Mucosa of rectum (tissue), 2 donors: ENCODE measurements at regions not wholly inside any gene's neighbourhood (a gene's known extent, or its start where the extent isn't known, plus 50 kb on each side); places are given as distances from the start of the nearest gene placed in this dataset.
"Not testable (repeated sequence)": the region's sequence is repeated elsewhere in the genome, so short reads cannot be mapped to it uniquely, and the experiment has no call there.

Experiments
- H3K27ac ChIP-seq, 2 donors: one replicate each; pipeline ENCODE4 v1.7.0; 2013; ENCODE audit warnings: inconsistent platforms in 2 of 2, low read depth in 2 of 2, low read length in 2 of 2
- H3K27me3 ChIP-seq, 2 donors: one replicate each; pipeline ENCODE4 v1.7.0; 2013; ENCODE audit warnings: low read length in 2 of 2; ENCODE audit not compliant: control insufficient read depth in 2 of 2, insufficient read depth in 2 of 2
- H3K36me3 ChIP-seq, 2 donors: one replicate each; pipeline ENCODE4 v1.7.0; 2013; ENCODE audit warnings: low read length in 2 of 2; ENCODE audit not compliant: control insufficient read depth in 2 of 2, insufficient read depth in 2 of 2
- H3K4me1 ChIP-seq, 2 donors: one replicate each; pipeline ENCODE4 v1.7.0; 2013; ENCODE audit warnings: low read length in 2 of 2, mild to moderate bottlenecking in 1 of 2; ENCODE audit not compliant: control insufficient read depth in 2 of 2, insufficient read depth in 2 of 2
- H3K4me3 ChIP-seq, 2 donors: one replicate each; pipeline ENCODE4 v1.7.0; 2013; ENCODE audit warnings: low read length in 2 of 2
- H3K9ac ChIP-seq, 2 donors: one replicate each; pipeline ENCODE4 v1.7.0; 2013; ENCODE audit warnings: low read length in 2 of 2, low read depth in 1 of 2, mild to moderate bottlenecking in 1 of 2
- H3K9me3 ChIP-seq, 2 donors: one replicate each; pipeline ENCODE4 v1.7.0; 2013; ENCODE audit warnings: low read length in 2 of 2; ENCODE audit not compliant: control insufficient read depth in 2 of 2
- donor health status: healthy.
- donor health status: Normal muscosa, but diverticular disease.

DNA sequence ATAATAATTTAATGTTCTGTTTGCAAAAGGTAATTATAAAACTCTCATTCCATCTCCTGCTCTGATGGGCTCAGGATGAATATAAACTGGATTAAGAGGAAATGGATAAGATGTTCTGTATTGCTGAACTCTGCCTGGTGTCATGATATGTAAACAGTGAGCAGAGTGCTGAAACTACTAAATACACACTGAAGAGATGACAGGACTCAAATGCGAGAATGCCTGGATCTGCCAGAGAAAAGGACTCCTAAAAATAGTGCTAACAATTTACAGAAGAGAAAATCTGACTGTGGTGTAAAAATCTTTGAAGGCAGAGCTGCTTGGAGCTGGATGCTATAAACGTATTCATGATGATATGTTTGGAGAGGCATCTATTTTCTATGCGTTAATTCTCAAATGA, 303.2 kb downstream of the RWDD3 start:
- Histone ChIP-seq H3K4me1 (no peaks in the 10 kb centered on the region), H3K9ac (no peak overlapping the region), H3K27me3 (no peaks in the 10 kb centered on the region), H3K36me3 (no peaks in the 10 kb centered on the region), H3K9me3 (no peaks in the 10 kb centered on the region), H3K4me3 (no peak overlapping the region), H3K27ac (no peak overlapping the region)

DNA sequence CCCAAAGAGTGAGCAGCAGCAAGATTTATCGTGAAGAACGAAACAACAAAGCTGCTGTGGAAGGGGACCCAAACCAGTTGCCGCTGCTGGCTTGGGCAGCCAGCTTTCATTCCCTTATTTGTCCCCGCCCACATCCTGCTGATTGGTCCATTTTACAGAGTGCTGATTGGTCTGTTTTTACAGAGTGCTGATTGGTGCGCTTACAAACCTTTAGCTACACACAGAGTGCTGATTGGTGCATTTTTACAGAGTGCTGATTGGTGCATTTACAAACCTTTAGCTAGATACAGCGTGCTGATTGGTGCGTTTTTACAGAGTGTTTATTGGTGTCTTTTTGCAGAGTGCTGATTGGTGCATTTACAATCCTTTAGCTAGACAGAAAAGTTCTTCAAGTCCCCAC, 304.2 kb downstream of the RWDD3 start:
- H3K27ac ChIP-seq, H3K36me3 ChIP-seq: not testable (repeated sequence)

DNA sequence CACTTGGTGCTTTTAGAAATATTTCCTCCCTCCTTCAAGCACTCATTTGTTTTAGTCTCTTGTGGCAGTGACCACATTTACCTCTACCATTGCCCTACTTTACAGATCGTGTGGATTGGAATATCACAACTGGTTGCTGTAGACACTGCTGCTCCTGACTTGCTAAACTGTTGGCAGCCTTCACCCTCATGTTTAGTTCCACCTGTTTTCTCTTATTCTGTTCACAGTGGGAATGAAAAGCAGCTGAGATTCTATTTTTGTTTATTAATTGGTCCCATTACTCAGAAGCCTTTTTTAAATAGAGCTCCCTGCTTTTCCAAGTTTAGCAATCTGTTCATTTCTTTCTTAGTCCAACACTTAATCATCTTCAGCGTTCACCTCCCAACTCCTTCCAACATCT, 308.9 kb downstream of the RWDD3 start:
- no peaks in the 10 kb centered on the region for H3K4me1 ChIP-seq
- H3K4me3 ChIP-seq = no peak overlapping the region
- H3K36me3 ChIP-seq = no peaks in the 10 kb centered on the region
- no peak overlapping the region for H3K27ac ChIP-seq
- no peaks in the 10 kb centered on the region for H3K9me3 ChIP-seq
- H3K9ac ChIP-seq = no peak overlapping the region
- no peaks in the 10 kb centered on the region for H3K27me3 ChIP-seq

More for the DNA sequence above, 304.2 kb downstream of the RWDD3 start:
- H3K9ac ChIP-seq, H3K9me3 ChIP-seq, H3K4me1 ChIP-seq, H3K4me3 ChIP-seq, H3K27me3 ChIP-seq: not testable (repeated sequence)

- Histone ChIP-seq H3K27me3 (no peaks in the 10 kb centered on the region), H3K27ac (no peak overlapping the region)
These were observed 313.0 kb downstream of the RWDD3 start for GRCh38 chr1:95547005-95547404.

DNA sequence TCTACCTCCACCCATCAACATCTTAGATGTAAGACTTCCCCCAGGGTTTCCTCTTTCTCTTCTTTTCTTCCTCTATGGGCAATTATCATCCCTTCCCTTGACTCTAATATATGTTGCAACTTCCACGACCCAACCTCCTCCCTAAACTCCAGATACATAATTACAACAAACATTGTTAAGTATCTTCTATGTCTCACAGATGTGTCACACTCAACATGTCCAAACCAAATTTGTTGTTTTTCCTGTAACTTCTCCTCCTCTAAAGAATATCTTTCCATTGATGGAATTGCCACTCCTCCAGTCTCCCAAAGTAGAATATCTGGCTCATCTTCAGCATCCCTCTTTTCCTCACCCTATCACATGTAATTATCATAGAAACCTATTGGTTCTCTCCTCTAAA, 314.2 kb downstream of the RWDD3 start:
- H3K27ac ChIP-seq = no peak overlapping the region
- no peaks in the 10 kb centered on the region for H3K27me3 ChIP-seq
- no peak overlapping the region for H3K9ac ChIP-seq
- H3K4me1 ChIP-seq = no peaks in the 10 kb centered on the region
- H3K9me3 ChIP-seq = no peaks in the 10 kb centered on the region
- no peak overlapping the region for H3K4me3 ChIP-seq
- no peaks in the 10 kb centered on the region for H3K36me3 ChIP-seq

More at GRCh38 chr1:95547005-95547404, 313.0 kb downstream of the RWDD3 start:
- no peaks in the 10 kb centered on the region for H3K4me1 ChIP-seq
- no peaks in the 10 kb centered on the region for H3K36me3 ChIP-seq
- H3K4me3 ChIP-seq = no peak overlapping the region
- no peak overlapping the region for H3K9ac ChIP-seq
- H3K9me3 ChIP-seq = no peaks in the 10 kb centered on the region

- Histone ChIP-seq H3K27ac (no peak overlapping the region), H3K4me3 (no peak overlapping the region), H3K27me3 (no peaks in the 10 kb centered on the region), H3K9me3 (no peaks in the 10 kb centered on the region), H3K9ac (no peak overlapping the region), H3K4me1 (no peaks in the 10 kb centered on the region), H3K36me3 (no peaks in the 10 kb centered on the region)
These were observed 317.2 kb downstream of the RWDD3 start for GRCh38 chr1:95551201-95551600.

DNA sequence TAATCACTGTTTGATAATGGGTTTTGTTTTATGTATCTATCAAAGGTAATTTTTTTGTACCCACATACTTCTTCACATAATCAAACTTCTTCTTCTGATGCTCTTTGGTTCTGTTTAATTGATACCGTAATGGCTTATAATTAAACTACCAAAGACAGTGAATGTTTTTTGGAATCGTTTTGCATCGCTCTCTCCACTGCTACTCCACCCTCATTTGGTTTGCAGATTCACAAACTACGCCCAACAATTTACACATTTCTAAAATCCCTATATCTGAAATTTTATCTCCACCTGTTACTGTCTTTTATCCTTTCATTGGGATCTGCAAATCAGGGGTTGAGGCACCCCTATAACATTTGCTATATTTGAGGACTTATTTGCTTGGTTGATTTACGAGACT, 319.6 kb downstream of the RWDD3 start:
- Histone ChIP-seq H3K4me1 (no peaks in the 10 kb centered on the region), H3K9ac (no peak overlapping the region), H3K27me3 (no peaks in the 10 kb centered on the region), H3K4me3 (no peak overlapping the region), H3K27ac (no peak overlapping the region), H3K36me3 (no peaks in the 10 kb centered on the region), H3K9me3 (no peaks in the 10 kb centered on the region)

GRCh38 chr1:95554408-95554807, 320.4 kb downstream of the RWDD3 start:
- Histone ChIP-seq H3K9ac (no peak overlapping the region), H3K36me3 (no peaks in the 10 kb centered on the region), H3K9me3 (no peaks in the 10 kb centered on the region), H3K4me1 (no peaks in the 10 kb centered on the region), H3K4me3 (no peak overlapping the region), H3K27ac (no peak overlapping the region), H3K27me3 (no peaks in the 10 kb centered on the region)

- Histone ChIP-seq H3K4me3 (no peak overlapping the region), H3K4me1 (no peaks in the 10 kb centered on the region), H3K27me3 (no peaks in the 10 kb centered on the region)
These were observed 324.8 kb downstream of the RWDD3 start for GRCh38 chr1:95558791-95559190.

DNA sequence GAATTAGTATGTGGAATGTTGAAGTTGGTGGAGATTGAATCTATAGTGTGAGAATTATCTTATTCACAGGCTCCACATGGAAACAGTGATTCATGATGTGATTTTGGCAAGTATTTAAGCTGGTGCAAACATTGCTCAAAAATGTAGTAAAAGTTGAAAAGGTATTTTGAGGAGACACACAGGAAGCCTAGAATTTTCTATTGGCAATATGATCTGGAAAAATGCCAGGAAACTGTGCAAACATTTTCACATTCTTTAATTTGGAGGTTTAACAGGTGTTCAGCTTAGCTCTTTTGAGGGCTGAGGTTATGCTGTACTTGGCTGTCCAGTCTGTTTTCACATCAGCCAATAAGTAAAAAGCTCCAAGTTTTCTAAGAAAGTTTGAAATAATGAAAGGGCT, 327.3 kb downstream of the RWDD3 start:
- Histone ChIP-seq H3K27me3 (no peaks in the 10 kb centered on the region), H3K36me3 (no peaks in the 10 kb centered on the region), H3K4me3 (no peak overlapping the region), H3K9me3 (no peaks in the 10 kb centered on the region), H3K9ac (no peak overlapping the region), H3K4me1 (no peaks in the 10 kb centered on the region), H3K27ac (no peak overlapping the region)

More at GRCh38 chr1:95558791-95559190, 324.8 kb downstream of the RWDD3 start:
- Histone ChIP-seq H3K9me3 (no peaks in the 10 kb centered on the region), H3K36me3 (no peaks in the 10 kb centered on the region), H3K27ac (no peak overlapping the region), H3K9ac (no peak overlapping the region)

DNA sequence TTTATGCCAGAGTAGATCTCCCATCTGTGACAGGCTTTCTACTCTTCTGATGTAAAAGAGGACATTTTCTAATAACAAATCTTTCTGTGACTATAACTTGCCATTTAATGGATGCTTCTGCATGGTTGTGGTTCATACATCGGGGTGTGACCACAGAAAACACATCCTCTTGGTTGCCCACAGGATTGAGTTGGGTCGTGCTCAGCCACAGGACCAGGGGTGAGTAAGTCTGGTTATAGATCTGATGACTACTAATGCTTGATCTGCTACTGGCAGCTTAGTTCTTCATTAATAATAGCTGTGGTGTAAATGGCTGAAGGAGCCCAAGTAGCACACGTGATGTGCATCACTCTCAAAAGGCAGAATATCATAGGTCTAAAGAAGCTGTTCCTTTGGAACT, 328.2 kb downstream of the RWDD3 start:
- no peak overlapping the region for H3K27ac ChIP-seq

More for the DNA sequence above, 328.2 kb downstream of the RWDD3 start:
- Histone ChIP-seq H3K4me1 (no peaks in the 10 kb centered on the region), H3K36me3 (no peaks in the 10 kb centered on the region), H3K9ac (no peak overlapping the region), H3K9me3 (no peaks in the 10 kb centered on the region), H3K27me3 (no peaks in the 10 kb centered on the region), H3K4me3 (no peak overlapping the region)
